Breast epithelium (tissue), 3 donors: ENCODE measurements at regions not wholly inside any gene's neighbourhood (a gene's known extent, or its start where the extent isn't known, plus 50 kb on each side); places are given as distances from the start of the nearest gene placed in this dataset.

Source experiments
- CTCF ChIP-seq, 3 donors: fragments of 450-650 bp; IDR thresholded peaks; one replicate each; pipeline ENCODE4 v1.5.1; 2016 to 2017; ENCODE audit warnings: antibody characterized with exemption in 3 of 3, mild to moderate bottlenecking in 3 of 3, moderate library complexity in 3 of 3
- POLR2A ChIP-seq: fragments of 450-650 bp; IDR thresholded peaks from one replicate; pipeline ENCODE4 v1.6.1; 2016; ENCODE audit warnings: antibody characterized with exemption, mild to moderate bottlenecking, moderate library complexity
- POLR2AphosphoS5 ChIP-seq, 3 donors: sonication (generic); formaldehyde crosslinking; IDR thresholded peaks; one replicate each; pipeline ENCODE4 v1.6.1; 2017; ENCODE audit warnings: antibody characterized with exemption in 3 of 3

DNA sequence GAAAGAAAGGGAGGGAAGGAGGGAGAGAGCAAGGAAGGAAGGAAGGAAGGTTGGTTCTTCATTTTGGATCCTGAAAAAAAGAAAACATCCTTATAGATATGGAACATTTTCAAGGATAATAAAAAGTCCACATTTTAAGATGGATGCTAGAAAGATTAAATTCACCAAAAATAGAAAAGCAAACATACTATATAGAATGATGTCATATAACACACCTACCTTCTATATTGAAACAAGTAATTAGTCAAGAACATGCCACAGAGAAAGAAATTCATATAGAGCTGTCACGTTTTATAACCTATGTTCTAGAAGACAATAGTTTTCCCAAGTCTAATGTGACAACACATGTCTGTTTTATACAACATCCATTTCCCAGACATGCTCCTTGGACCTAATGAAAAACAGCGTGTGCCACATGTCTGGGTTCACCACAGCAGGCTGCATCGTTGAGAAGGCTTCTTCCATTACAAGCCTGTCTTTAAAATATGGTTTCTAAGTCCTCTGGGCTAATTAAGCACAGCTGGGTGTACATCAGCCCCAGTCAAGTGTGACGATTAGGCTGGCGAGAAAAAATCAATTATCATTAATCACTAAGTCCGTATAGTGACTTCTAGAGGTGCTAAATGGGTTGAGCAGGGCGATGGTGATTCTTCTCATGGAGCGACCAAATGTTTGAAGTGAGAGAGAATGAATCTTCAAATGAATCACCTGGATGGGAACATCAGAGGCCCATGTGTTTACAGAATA is 301.8 kb downstream of the TLE1 start:
- TF ChIP-seq CTCF (IDR thresholded peaks at IDR 0.05) (no peak), POLR2A (no peak), POLR2AphosphoS5 (IDR thresholded peaks at IDR 0.05) (no peak)
